H1 (cell line): ENCODE measurements at regions not wholly inside any gene's neighbourhood (a gene's known extent, or its start where the extent isn't known, plus 50 kb on each side); places are given as distances from the start of the nearest gene placed in this dataset.

Source experiments
- ATF2 ChIP-seq: IDR thresholded peaks from 2 replicates; pipeline ENCODE4 v1.6.1; 2012; ENCODE audit warnings: low read length, inconsistent platforms
- E2F6 ChIP-seq: IDR thresholded peaks from 2 replicates; pipeline ENCODE4 v1.6.1; 2012; ENCODE audit warnings: inconsistent platforms
- POLR2AphosphoS5 ChIP-seq: IDR thresholded peaks from 2 replicates; pipeline ENCODE4 v1.6.1; 2011; ENCODE audit warnings: low read depth, low read length
- RFX5 ChIP-seq: IDR thresholded peaks from 2 replicates; pipeline ENCODE4 v1.6.1; 2011; ENCODE audit warnings: low read depth, low read length, improper control_type of control experiment, borderline replicate concordance
- SP1 ChIP-seq: IDR thresholded peaks from 2 replicates; pipeline ENCODE4 v1.6.1; 2011; ENCODE audit warnings: low read depth, low read length
- TBP ChIP-seq: IDR thresholded peaks from 2 replicates; pipeline ENCODE4 v1.6.1; 2011; ENCODE audit warnings: low read depth, low read length, improper control_type of control experiment
- YY1 ChIP-seq: IDR thresholded peaks from 2 replicates; pipeline ENCODE4 v1.6.1; 2011; ENCODE audit warnings: low read depth, mild to moderate bottlenecking, low read length

DNA sequence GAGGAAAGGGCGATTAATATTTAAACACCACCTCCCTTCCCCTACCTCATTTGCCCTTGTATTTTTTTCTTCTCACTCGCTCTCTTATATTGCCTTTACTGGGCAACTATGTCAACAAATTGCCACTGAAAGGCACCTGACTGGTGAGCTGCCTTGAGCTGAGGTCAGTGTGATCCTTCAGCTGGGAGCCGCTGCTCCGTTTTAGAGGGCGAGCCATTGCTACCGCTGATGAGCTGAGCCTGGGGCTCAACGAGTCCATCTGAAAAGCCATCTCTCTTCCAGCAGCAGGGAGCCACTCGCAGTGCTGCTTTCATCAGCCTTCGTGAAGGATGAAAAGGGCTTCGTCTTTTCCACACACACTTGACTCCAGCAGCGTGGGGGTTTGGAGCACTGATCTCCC lies 108.0 kb upstream of the KIF26B start:
- TF ChIP-seq TBP (no peak), YY1 (no peak), RFX5 (no peak), POLR2AphosphoS5 (no peak), E2F6 (no peak), SP1 (no peak), ATF2 (no peak)
